IMR-90 (cell line): ENCODE measurements at regions not wholly inside any gene's neighbourhood (a gene's known extent, or its start where the extent isn't known, plus 50 kb on each side); places are given as distances from the start of the nearest gene placed in this dataset.

ENCODE experiments used
- CEBPB ChIP-seq: IDR thresholded peaks from 2 replicates; pipeline ENCODE4 v1.6.1; 2012; ENCODE audit warnings: low read depth, low read length, improper control_type of control experiment
- CTCF ChIP-seq: conservative IDR thresholded peaks from 2 replicates; pipeline ENCODE4 v1.5.1; 2012; ENCODE audit warnings: mild to moderate bottlenecking, low read depth, low read length, improper control_type of control experiment
- MAFK ChIP-seq: IDR thresholded peaks from 2 replicates; pipeline ENCODE4 v1.6.1; 2012; ENCODE audit warnings: low read depth, low read length, improper control_type of control experiment
- MAZ ChIP-seq: IDR thresholded peaks from 2 replicates; pipeline ENCODE4 v1.6.1; 2012; ENCODE audit warnings: low read depth, mild to moderate bottlenecking, low read length, improper control_type of control experiment, moderate library complexity, borderline replicate concordance
- POLR2A ChIP-seq: IDR thresholded peaks from 2 replicates; pipeline ENCODE4 v1.6.1; 2012; ENCODE audit warnings: mild to moderate bottlenecking, low read depth, low read length
- RCOR1 ChIP-seq: IDR thresholded peaks from 2 replicates; pipeline ENCODE4 v1.6.1; 2012; ENCODE audit warnings: mild to moderate bottlenecking, low read length, improper control_type of control experiment; ENCODE audit not compliant: insufficient replicate concordance
- RFX5 ChIP-seq: IDR thresholded peaks from 2 replicates; pipeline ENCODE4 v1.8.0; 2012; ENCODE audit warnings: low read depth, mild to moderate bottlenecking, low read length, moderate library complexity
- SMC3 ChIP-seq: fragments of 150-350 bp; IDR thresholded peaks from 2 replicates; pipeline ENCODE4 v1.6.1; 2016; ENCODE audit warnings: low read depth, mild to moderate bottlenecking, antibody characterized with exemption, low read length, moderate library complexity
- USF2 ChIP-seq: fragments of 150-350 bp; IDR thresholded peaks from 2 replicates; pipeline ENCODE4 v1.6.1; 2017; ENCODE audit warnings: mild to moderate bottlenecking, antibody characterized with exemption, low read length, low read depth

- TF ChIP-seq CTCF (no peak), POLR2A (no peak), SMC3 (no peak), CEBPB (no peak), MAZ (no peak), RFX5 (no peak), RCOR1 (no peak), MAFK (no peak), USF2 (no peak)
These were observed 111.2 kb upstream of the SNX19 start for GRCh38 chr11:131027491-131027890.
